Suppressor macrophage treated with lipopolysaccharide for 4 hours (primary cell): ENCODE measurements at regions not wholly inside any gene's neighbourhood (a gene's known extent, or its start where the extent isn't known, plus 50 kb on each side); places are given as distances from the start of the nearest gene placed in this dataset.

Experiments used
- DNase-seq: peaks from one replicate; pipeline ENCODE4 v3.0.0-alpha.2; 2020

- no peak for DNase-seq
Measured at GRCh38 chr2:107393516-107393915, 433.2 kb upstream of the RGPD4 start.

- no peak for DNase-seq
Measured at GRCh38 chr2:107398683-107399082, 428.0 kb upstream of the RGPD4 start.

GRCh38 chr2:107402330-107402729 is 424.4 kb upstream of the RGPD4 start:
- no peak for DNase-seq

DNA sequence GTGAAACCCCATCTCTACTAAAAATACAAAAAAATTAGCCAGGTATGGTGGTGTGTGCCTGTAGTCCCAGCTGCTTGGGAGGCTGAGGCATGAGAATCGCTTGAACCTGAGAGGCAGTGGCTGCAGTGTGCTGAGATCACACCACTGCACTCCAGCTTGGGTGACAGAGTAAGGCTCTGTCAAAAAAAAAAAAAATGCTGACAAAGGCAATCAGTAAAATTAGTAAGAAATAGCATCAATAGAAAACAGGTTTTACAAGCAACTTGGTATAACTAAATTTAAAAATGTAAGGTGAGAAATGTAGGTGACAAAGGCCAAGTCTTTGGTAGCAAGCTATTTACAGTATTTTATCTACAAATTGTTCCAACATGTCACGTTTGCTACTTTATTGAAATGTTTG is 421.4 kb upstream of the RGPD4 start:
- DNase-seq, result no peak

DNA sequence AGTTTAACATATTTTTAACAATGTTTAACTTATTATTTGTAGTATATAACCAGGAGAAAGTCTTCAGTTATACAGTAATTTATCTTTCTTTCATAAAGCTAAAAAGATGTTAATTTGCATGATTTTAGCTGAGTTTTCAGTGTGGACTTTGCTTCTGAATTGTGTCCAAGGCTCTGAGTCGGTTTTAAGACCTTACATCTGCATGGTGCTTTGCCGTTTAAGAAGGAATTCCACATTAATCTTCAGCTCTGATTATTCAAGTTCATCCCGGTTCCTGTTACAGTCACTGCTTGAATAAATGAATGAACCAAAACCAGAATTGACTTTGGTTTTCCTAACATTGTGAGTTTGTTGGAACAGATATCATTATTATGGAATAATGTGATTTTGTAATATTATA is 419.7 kb upstream of the RGPD4 start:
- DNase-seq, result no peak

- no peak for DNase-seq
Measured at GRCh38 chr2:107407974-107408373, 418.7 kb upstream of the RGPD4 start.

- DNase-seq, result no peak
Measured at GRCh38 chr2:107411267-107411666, 415.4 kb upstream of the RGPD4 start.

- DNase-seq, result no peak
Measured at GRCh38 chr2:107412209-107412904, 414.3 kb upstream of the RGPD4 start.

DNA sequence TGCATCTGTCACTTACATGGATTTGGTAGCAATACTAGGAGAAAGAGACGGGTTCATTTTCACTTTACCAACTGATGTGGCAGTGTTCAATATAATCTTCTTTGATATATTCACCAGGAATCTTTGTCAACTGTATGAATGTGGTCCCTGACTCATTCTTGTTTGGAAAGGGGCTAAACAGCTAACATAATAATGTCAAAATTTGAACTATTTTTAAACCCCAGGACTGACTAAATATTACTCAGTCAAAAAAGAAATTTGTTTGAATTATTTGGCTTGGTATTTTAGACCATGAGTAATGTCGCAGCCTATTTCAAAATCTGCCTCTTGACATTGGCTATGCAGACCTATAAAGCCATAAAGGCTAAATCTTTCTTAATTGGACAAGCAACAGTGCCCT is 413.7 kb upstream of the RGPD4 start:
- DNase-seq, result no peak

DNA sequence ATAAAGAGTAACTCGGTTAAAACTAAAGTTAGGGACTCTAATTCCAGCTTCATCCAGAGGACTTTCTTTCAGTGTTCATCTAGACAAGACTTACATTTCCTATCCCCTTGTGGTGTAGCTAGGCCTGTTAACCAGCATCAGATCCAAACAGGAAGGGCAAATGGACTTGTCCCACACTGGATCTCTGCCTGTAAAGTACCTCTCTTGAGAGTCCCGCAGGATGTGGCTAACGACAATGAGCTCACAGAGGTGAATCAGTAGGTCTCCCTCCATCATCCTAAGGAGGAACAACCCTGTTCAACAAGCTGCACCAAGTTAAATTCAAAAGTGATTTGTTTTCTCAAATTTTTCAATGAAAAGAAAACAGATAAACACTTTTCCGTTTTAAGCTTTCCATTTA is 412.3 kb upstream of the RGPD4 start:
- DNase-seq, result no peak

- no peak for DNase-seq
Measured at GRCh38 chr2:107418708-107419107, 408.0 kb upstream of the RGPD4 start.

GRCh38 chr2:107419191-107419590 is 407.5 kb upstream of the RGPD4 start:
- DNase-seq, result no peak

DNA sequence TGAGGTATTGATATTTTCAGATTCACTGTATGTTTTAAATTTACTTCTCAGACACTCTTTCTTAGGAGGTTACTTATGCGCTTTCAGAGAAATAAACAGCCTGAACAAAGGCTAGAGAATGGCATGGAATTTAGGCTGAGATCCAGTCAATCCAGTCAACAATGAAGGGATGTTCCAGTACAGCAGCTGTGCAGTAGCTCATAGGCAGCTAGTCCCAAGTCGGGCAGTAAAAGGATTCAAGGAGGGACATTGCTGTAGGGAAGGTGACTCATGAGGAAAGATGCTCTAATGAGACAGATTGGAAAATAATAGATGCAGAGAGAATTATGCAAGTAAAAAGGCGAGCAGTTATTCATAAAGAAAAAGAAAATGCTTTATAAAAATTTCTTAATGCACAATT is 397.9 kb upstream of the RGPD4 start:
- no peak for DNase-seq

- DNase-seq, result no peak
Measured at GRCh38 chr2:107430006-107430405, 396.7 kb upstream of the RGPD4 start.

DNA sequence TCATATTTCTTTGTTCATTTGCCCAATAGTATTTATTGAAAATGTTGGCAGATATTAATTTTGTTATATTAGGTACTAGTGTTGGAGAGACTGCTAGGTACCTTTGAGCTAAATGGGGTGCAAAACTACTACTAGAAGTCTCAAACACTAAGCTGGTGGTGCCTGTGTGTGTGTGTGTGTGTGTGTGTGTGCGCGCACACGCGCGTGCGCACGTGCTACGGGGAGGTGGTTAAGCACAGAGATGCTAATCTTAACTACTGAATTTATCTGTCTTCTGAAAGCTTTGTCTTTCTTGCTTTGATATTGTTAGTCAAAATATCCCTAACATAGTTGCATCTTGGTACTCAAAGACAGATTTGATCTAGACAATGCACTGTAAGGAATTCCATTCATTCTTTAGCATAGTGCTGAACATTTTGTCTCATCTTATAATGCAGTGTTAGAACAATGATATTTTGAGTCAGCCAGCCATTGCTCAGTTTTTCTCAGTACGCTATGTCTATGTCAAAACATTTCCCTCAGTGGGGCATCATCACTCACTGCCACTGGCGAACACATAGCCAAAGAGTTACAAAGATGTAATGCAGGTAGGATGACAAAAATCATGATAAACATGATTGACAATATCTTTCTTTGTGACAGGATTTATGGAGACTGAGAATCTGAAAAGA is 396.0 kb upstream of the RGPD4 start:
- DNase-seq, result no peak

DNA sequence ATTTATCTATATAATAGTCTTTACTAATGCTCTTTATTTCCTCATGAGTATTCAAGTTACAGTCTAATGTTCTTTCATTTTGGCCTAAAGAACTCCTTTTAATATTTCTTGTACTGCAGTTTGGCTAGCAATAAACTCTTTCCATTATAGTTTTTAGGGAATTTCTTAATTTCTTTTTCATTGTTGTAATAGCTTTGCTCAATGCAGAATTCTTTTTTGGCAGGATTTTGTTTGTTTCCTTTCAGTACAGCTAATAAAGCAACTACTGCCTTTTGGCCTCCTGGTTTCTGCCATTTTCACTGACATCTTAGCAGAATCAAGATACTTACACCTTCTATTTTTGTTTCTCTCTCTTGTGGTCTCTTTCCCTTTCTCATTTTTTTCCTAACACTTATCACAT is 390.4 kb upstream of the RGPD4 start:
- DNase-seq, result no peak

DNA sequence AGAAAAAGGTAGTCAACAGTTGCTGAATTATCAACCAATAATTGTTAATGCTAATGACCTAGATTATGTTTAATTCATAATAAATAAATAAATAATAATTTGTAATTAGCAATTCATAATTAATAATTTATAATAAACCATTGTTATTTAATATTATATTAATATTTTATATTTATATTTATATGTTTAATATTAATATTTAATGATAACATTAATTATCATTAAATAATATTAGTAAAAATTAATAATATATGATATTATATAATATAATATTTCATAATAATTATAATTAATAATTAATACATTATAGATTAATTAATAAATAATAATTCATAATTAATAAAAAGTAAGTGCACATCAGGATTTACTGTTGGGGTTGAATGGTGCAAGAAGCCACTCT is 389.4 kb upstream of the RGPD4 start:
- DNase-seq, result no peak

GRCh38 chr2:107437807-107438206 is 388.9 kb upstream of the RGPD4 start:
- no peak for DNase-seq

DNA sequence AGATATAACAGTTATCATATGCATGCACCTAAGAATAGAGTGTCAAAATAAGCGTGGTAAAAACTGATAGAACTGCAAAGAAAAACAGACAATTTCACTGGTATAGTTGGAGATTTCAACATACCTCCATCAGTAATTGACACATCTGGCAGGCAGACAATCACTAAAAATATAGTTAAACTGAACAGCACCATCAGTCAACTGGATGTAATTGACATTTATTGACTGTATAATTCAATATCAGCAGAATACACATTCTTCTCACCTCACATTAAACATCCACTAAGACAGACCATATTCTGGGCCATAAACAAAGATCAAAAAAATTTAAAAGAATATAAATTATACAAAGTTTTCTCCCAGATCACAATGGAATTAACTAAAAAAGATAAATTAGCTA is 378.5 kb upstream of the RGPD4 start:
- DNase-seq, result no peak

GRCh38 chr2:107461301-107461700 is 365.4 kb upstream of the RGPD4 start:
- DNase-seq, result no peak

DNA sequence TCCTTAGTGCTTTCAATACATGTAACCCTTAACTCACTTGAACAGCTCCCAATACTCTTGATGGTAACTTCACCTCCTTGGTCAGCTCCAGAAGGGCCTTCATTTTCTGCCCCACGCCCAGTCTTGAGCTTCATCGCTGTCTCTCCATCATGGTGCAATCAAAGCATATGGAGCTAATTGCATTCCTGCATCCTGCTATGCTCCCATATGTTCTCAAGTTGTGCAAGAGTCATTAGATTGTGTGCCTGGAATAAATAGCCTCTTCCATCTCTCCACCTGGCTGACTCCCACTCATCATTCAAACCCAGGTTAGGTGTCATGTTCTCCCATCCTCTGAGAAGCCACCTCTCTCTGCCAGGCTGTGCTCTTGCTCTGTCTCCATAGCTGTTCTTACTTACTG is 364.5 kb upstream of the RGPD4 start:
- no peak for DNase-seq

DNA sequence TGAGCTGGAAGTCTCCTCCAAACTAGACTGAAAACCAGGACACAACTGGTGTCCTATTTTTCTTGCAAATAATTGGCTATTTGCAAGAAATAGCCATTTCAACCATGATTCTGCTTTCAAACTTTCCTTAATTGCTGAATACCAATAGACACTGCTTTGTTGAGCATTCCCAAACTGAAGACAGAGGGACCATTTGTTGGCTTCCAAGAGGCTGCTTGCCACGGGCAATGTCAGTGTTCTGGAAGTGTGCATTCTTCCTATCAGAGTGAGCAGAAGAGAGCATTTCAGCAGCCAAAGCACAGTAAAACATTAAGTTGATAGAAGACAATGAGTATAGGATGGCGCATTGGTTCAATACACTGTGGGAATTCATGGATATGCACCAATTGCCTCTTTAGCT is 360.5 kb upstream of the RGPD4 start:
- DNase-seq, result no peak

DNA sequence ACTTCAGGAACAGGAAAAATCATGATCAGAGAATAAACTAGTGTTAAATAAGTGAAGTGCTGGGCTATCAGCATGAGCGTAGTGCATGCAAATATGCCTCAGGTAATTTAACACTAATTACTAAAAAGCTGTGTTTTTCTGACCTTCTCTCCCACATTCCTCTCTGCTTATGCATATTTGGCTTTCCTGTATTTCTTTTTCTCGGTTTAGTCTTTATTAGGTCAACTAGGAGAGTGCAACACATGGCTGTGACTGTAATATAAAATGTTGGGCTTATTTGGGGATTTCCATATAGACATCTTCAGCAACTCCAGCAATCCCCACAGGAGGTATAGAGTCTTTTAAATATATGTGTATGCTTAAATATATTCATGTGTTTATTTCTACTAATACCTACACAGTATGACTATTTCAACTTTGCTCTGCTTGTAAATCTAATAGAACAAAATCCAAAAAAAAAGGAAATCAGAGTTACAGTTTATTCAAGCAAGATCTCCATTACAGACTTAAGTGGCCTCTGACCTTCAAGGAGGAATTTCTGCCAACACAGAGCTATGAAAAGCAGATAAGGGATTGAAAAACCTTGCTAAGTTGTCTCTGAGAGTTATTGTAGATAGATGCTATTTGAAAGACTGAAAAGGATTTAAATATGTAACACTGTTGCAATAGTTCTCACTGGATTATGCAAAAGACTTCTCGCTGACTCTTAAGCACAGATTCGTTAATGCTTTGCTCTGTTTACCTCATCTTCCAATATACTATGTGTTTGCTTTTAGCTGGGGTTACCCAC is 359.5 kb upstream of the RGPD4 start:
- DNase-seq, result no peak

- DNase-seq, result no peak
Measured at GRCh38 chr2:107469437-107469995, 357.2 kb upstream of the RGPD4 start.
